ENCODE measurements at regions not wholly inside any gene's neighbourhood (a gene's known extent, or its start where the extent isn't known, plus 50 kb on each side); places are given as distances from the start of the nearest gene placed in this dataset.

GRCh38 chr12:77642246-77642645, 188.4 kb upstream of the NAV3 start:
- Histone ChIP-seq H3K4me3 (ENCODE audit: low read length) (no peak overlapping the region), H3K9ac (ENCODE audit: low read length) (no peak overlapping the region), H2AFZ (ENCODE audit: low read depth, low read length) (no peak overlapping the region), H3K27me3 (ENCODE audit: low read depth, low read length) (no peaks in the 10 kb centered on the region), H3K36me3 (replicated peaks; ENCODE audit: low read depth, low read length) (no peaks in the 10 kb centered on the region), H3K9me3 (ENCODE audit: insufficient read depth, low read length) (no peaks in the 10 kb centered on the region), H3K27ac (ENCODE audit: low read length) (no peak overlapping the region), H3K4me1 (ENCODE audit: low read length) (peaks cover 5% of the 10 kb centered on the region), H4K20me1 (ENCODE audit: insufficient read depth, low read length) (no peaks in the 10 kb centered on the region), H3K4me2 (ENCODE audit: low read length) (no peak overlapping the region), H3K79me2 (ENCODE audit: low read length) (no peaks in the 10 kb centered on the region)
- TF ChIP-seq EZH2phosphoT487 (IDR thresholded peaks at IDR 0.05; ENCODE audit: low read depth) (no peak), CTCF (IDR thresholded peaks at IDR 0.05; ENCODE audit: low read depth, low read length) (no peak)

- Histone ChIP-seq H4K20me1 (ENCODE audit: insufficient read depth, low read length) (no peaks in the 10 kb centered on the region), H3K9ac (ENCODE audit: low read length) (no peak overlapping the region), H3K4me2 (ENCODE audit: low read length) (no peak overlapping the region), H3K4me1 (ENCODE audit: low read length) (peaks cover 5% of the 10 kb centered on the region), H3K36me3 (replicated peaks; ENCODE audit: low read depth, low read length) (no peaks in the 10 kb centered on the region), H3K4me3 (ENCODE audit: low read length) (no peak overlapping the region), H2AFZ (ENCODE audit: low read depth, low read length) (no peak overlapping the region), H3K27me3 (ENCODE audit: low read depth, low read length) (no peaks in the 10 kb centered on the region), H3K79me2 (ENCODE audit: low read length) (no peaks in the 10 kb centered on the region), H3K9me3 (ENCODE audit: insufficient read depth, low read length) (no peaks in the 10 kb centered on the region), H3K27ac (ENCODE audit: low read length) (no peak overlapping the region)
- no peak for TF ChIP-seq EZH2phosphoT487 (IDR thresholded peaks at IDR 0.05; ENCODE audit: low read depth)
- TF ChIP-seq CTCF (IDR thresholded peaks at IDR 0.05; ENCODE audit: low read depth, low read length) = no peak
These were observed 190.3 kb upstream of the NAV3 start for GRCh38 chr12:77640356-77640755.

GRCh38 chr12:77630790-77631445, 199.8 kb upstream of the NAV3 start:
- Histone ChIP-seq H3K4me3 (ENCODE audit: low read length) (no peak overlapping the region), H3K79me2 (ENCODE audit: low read length) (no peaks in the 10 kb centered on the region), H3K27ac (ENCODE audit: low read length) (no peak overlapping the region), H3K27me3 (ENCODE audit: low read depth, low read length) (no peaks in the 10 kb centered on the region), H3K36me3 (replicated peaks; ENCODE audit: low read depth, low read length) (no peaks in the 10 kb centered on the region), H3K4me2 (ENCODE audit: low read length) (no peak overlapping the region), H3K9ac (ENCODE audit: low read length) (no peak overlapping the region), H4K20me1 (ENCODE audit: insufficient read depth, low read length) (no peaks in the 10 kb centered on the region), H2AFZ (ENCODE audit: low read depth, low read length) (no peak overlapping the region), H3K9me3 (ENCODE audit: insufficient read depth, low read length) (no peaks in the 10 kb centered on the region), H3K4me1 (ENCODE audit: low read length) (no peaks in the 10 kb centered on the region)
- TF ChIP-seq EZH2phosphoT487 (IDR thresholded peaks at IDR 0.05; ENCODE audit: low read depth) (no peak), CTCF (IDR thresholded peaks at IDR 0.05; ENCODE audit: low read depth, low read length) (no peak)

GRCh38 chr12:77630344-77630743, 200.3 kb upstream of the NAV3 start:
- Histone ChIP-seq H3K4me2 (ENCODE audit: low read length) (no peak overlapping the region), H3K36me3 (replicated peaks; ENCODE audit: low read depth, low read length) (no peaks in the 10 kb centered on the region), H3K9ac (ENCODE audit: low read length) (no peak overlapping the region), H3K9me3 (ENCODE audit: insufficient read depth, low read length) (no peaks in the 10 kb centered on the region), H3K4me3 (ENCODE audit: low read length) (no peak overlapping the region), H3K4me1 (ENCODE audit: low read length) (no peaks in the 10 kb centered on the region), H3K27me3 (ENCODE audit: low read depth, low read length) (no peaks in the 10 kb centered on the region), H4K20me1 (ENCODE audit: insufficient read depth, low read length) (no peaks in the 10 kb centered on the region), H3K27ac (ENCODE audit: low read length) (no peak overlapping the region), H3K79me2 (ENCODE audit: low read length) (no peaks in the 10 kb centered on the region), H2AFZ (ENCODE audit: low read depth, low read length) (no peak overlapping the region)
- no peak for TF ChIP-seq CTCF (IDR thresholded peaks at IDR 0.05; ENCODE audit: low read depth, low read length)
- no peak for TF ChIP-seq EZH2phosphoT487 (IDR thresholded peaks at IDR 0.05; ENCODE audit: low read depth)
